Ascending aorta (tissue), 2 donors: ENCODE measurements at regions not wholly inside any gene's neighbourhood (a gene's known extent, or its start where the extent isn't known, plus 50 kb on each side); places are given as distances from the start of the nearest gene placed in this dataset.
"Not testable (repeated sequence)": the region's sequence is repeated elsewhere in the genome, so short reads cannot be mapped to it uniquely, and the experiment has no call there.

ENCODE experiments used
- DNase-seq, 2 donors: peaks; one replicate each; pipeline ENCODE4 v3.0.0-alpha.2; 2019; ENCODE audit warnings: low spot score in 2 of 2
- H3K27ac ChIP-seq, 2 donors: fragments of 200-600 bp; sonication (generic); one replicate each; pipeline ENCODE4 v1.5.1; 2016 to 2017; ENCODE audit warnings: mild to moderate bottlenecking in 1 of 2
- H3K27me3 ChIP-seq: fragments of 200-600 bp; sonication (generic); one replicate; pipeline ENCODE4 v1.5.1; 2017
- H3K36me3 ChIP-seq, 2 donors: fragments of 200-600 bp; sonication (generic); one replicate each; pipeline ENCODE4 v1.5.1; 2016
- H3K4me1 ChIP-seq, 2 donors: fragments of 200-600 bp; sonication (generic); one replicate each; pipeline ENCODE4 v1.5.1; 2016 to 2017; ENCODE audit warnings: mild to moderate bottlenecking in 1 of 2
- H3K4me3 ChIP-seq, 2 donors: fragments of 200-600 bp; sonication (generic); one replicate each; pipeline ENCODE4 v1.5.1; 2016 to 2017; ENCODE audit warnings: mild to moderate bottlenecking in 1 of 2
- H3K9me3 ChIP-seq, 2 donors: fragments of 200-600 bp; sonication (generic); one replicate each; pipeline ENCODE4 v1.5.1; 2016
- intact Hi-C: fragments of 100-400 bp; cut with DNase I; formaldehyde crosslinking; loops from one replicate; pipeline ENCODE4 v1.15.1; 2023
- TF ChIP-seq, protein P1 (sequence below), 3 experiments: fragments of 200-600 bp in 2 of 3; fragments of 450-650 bp in 1 of 3; sonication (generic) in 2 of 3; IDR thresholded peaks; one replicate each; pipeline ENCODE4 v1.5.1; 2016 to 2019; ENCODE audit warnings: antibody characterized with exemption in 3 of 3, mild to moderate bottlenecking in 1 of 3, moderate library complexity in 1 of 3

DNA sequence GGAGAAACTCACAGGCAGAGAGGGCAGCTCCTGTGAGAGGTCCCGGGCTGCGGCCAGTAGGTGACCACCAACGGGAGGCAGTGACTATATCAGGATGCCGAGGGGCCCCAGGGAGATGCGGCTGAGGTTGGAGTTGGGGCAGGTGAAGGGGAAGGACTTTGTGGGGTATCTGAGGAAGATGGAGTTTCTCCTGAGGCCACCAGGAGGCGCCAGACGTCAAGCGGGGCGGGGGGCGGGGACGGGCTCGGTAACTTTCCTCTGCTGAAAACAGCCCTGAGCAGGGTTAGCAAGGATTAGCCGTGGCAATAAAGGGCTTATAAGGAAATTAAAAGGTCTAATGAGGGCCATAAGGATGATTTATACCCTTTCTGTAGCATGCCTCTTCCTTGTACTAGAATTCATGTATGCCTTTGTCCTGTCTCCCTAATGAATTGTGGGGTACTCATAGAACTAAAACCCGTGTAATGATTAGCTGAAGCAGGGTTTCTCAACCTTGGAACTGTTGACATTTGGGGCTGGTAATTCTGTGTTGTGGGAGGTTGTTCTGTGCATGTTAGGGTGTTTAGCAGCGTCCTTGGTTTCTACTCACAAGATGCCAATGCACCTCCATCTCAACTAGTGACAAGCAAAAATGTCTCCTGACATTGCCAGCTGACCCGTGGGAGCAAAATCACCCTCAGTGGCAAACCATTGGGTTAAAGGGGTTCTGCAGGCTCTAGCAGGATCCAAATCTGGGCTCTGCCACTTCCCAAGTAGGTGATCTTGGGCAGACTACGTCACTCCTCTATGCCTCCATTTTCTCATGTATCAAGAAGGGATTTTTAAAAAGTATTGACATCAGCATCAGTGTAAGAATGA, 74.8 kb upstream of the GRIN2A start:
- H3K27ac ChIP-seq: no peak overlapping the region
- intact Hi-C loops: loop anchor here (1.0 to 10.0 kb wide), 4 partner anchors 252 to 660 kb away; partner anchors contain the start of gene EMP2
- TF ChIP-seq, protein P1, sequence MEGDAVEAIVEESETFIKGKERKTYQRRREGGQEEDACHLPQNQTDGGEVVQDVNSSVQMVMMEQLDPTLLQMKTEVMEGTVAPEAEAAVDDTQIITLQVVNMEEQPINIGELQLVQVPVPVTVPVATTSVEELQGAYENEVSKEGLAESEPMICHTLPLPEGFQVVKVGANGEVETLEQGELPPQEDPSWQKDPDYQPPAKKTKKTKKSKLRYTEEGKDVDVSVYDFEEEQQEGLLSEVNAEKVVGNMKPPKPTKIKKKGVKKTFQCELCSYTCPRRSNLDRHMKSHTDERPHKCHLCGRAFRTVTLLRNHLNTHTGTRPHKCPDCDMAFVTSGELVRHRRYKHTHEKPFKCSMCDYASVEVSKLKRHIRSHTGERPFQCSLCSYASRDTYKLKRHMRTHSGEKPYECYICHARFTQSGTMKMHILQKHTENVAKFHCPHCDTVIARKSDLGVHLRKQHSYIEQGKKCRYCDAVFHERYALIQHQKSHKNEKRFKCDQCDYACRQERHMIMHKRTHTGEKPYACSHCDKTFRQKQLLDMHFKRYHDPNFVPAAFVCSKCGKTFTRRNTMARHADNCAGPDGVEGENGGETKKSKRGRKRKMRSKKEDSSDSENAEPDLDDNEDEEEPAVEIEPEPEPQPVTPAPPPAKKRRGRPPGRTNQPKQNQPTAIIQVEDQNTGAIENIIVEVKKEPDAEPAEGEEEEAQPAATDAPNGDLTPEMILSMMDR (IDR thresholded peaks at IDR 0.05): peak; percentile 38 to 85 (median 77)

DNA sequence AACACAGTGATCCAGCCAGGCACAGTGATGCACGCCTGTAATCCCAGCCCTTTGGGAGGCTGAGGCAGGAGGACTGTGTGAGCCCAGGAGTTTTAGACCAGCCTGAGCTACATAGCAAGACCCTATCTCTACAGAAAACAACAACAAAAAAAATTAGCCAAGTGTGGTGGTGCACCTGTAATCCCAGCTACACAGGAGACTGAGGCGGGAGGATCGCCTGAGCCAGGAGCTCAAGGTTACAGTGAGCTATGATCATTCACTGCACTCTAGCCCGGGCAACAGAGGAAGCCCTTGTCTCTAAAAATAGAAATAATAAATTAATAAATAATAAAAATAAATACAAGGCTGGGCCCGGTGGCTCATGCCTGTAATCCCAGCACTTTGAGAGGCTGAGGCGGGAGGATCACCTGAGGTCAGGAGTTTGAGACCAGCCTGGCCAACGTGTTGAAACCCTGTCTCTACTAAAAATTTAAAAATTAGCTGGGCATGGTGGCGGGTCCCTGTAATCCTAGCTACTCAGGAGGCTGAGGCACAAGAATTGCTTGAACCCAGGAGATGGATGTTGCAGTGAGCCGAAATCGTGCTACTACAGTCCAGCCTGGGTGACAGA, 75.5 kb upstream of the GRIN2A start:
- H3K9me3 ChIP-seq, H3K27me3 ChIP-seq, H3K27ac ChIP-seq, H3K4me1 ChIP-seq, H3K4me3 ChIP-seq, DNase-seq, H3K36me3 ChIP-seq: not testable (repeated sequence)
- intact Hi-C loops: loop anchor here (1.0 to 10.0 kb wide), 4 partner anchors 252 to 660 kb away; partner anchors contain the start of gene EMP2

More for the DNA sequence above, 74.8 kb upstream of the GRIN2A start:
- no peaks in the 10 kb centered on the region for H3K9me3 ChIP-seq
- H3K27me3 ChIP-seq: no peaks in the 10 kb centered on the region
- H3K4me1 ChIP-seq: no peaks in the 10 kb centered on the region
- no peaks in the 10 kb centered on the region for H3K36me3 ChIP-seq
- H3K4me3 ChIP-seq: no peak overlapping the region
- no peak for DNase-seq

DNA sequence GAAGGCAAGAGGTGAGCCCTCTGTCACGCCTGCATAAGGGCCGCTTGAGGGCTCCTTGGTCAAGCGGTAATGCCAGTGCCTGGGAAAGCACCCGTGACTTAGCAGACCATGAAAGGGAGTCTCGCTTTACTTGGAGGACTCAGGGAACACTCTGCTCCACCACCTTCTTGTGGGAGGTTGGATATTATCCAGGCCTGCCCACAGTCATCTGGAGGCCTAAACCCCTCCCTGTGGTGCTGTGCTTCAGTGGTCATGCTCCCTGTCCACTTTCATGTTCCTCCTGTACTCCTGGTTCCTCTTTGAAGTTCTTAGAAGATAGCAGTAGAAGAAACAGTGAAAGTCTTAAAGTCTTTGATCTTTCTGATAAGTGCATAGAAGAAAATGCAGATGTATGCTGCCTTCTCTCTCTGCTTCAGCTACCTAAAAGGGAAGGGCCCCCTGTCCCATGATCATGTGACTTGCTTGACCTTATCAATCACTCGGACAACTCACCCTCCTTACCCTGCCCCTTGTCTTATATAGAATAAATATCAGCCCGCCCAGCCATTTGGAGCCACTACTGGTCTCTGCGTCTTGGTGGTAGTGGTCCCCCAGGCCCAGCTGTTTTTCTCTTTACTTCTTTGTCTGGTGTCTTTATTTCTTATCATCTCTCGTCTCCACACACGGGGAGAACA, 76.8 kb upstream of the GRIN2A start:
- DNase-seq, H3K27ac ChIP-seq, H3K4me1 ChIP-seq, H3K4me3 ChIP-seq, H3K36me3 ChIP-seq, H3K9me3 ChIP-seq, H3K27me3 ChIP-seq: not testable (repeated sequence)
- intact Hi-C loops: loop anchor here (5.0 to 10.0 kb wide), 2 partner anchors 326 to 658 kb away; partner anchors contain the start of gene EMP2

DNA sequence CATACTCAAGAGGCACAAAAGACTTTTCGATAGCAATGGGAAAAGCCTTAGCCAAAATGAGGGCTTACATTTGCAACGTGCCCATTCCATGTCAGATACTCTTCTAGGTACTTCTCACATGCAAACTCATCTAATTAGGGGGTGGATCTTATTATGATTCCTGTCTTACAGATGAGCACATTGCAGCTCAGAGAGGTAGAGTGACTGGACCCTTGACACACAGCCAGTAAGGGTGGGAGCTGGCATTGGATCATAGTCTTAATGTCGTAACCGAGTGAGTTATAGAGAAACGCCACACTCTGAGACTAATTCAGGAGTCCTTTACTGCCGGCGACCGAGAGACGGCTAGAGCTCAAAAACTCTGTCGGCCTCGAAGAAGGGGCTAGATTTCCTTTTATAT, 78.8 kb upstream of the GRIN2A start:
- intact Hi-C loops: no loop called here
- H3K9me3 ChIP-seq: no peaks in the 10 kb centered on the region
- H3K4me1 ChIP-seq: no peaks in the 10 kb centered on the region
- no peak overlapping the region for H3K4me3 ChIP-seq
- no peak for DNase-seq
- H3K27me3 ChIP-seq: no peaks in the 10 kb centered on the region
- H3K36me3 ChIP-seq: no peaks in the 10 kb centered on the region
- H3K27ac ChIP-seq: no peak overlapping the region
- TF ChIP-seq, protein P1 (IDR thresholded peaks at IDR 0.05): no peak

DNA sequence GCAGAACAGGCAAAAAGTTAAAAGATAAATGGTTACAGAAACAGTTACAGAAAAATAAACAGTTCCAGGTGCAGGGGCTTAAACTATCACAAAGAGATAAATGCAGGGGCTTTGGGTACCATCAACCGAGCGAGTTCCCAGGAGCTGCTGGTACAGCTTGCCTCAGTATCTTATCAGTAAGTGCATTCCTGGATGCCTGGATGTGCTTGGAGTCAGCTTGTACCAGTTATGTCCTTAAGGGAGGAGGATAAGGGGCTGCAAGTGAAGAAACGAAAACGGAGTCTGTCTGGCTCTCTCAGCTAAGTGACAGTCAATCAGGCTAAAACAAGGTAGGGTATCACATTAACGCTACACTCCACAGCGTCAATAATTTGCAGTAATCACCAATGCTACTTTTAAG, 79.3 kb upstream of the GRIN2A start:
- intact Hi-C loops, H3K4me1 ChIP-seq, H3K36me3 ChIP-seq, H3K4me3 ChIP-seq, H3K9me3 ChIP-seq, DNase-seq, H3K27ac ChIP-seq, H3K27me3 ChIP-seq: not testable (repeated sequence)

DNA sequence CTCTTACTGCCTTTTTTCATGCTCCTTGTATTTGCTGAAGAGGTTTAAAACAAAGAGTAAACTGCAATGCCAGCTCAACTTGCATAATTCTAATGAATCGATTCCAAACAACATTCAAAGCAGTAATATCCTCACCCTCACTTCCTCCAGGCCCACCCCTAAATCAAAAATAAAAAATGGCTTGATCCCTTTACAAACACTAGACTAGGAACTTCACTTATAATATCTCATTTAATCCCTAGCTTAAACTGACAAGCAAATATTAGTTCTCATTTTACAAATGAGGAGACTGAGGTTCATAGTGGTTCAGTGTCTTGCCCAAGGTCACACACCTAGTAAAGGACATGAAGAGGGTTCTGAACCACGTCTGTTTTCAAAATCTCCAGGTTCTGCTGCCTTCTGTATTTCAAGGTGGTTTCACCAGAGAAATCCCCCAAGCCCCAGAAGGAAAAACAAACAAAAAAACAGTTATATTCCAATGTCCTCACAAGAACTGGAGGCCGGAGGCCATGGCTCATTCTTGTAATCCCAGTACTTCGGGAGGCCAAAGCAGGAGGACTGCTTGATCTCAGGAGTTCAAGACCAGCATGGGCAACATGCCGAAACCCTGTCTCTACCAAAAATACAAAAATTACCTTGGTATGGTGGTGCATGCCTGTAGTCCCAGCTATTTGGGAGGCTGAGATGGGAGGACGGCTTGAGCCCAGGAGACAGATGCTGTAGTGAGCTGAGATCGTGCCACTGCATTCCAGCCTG, 80.3 kb upstream of the GRIN2A start:
- Histone ChIP-seq H3K36me3 (no peaks in the 10 kb centered on the region), H3K4me1 (no peaks in the 10 kb centered on the region), H3K4me3 (no peak overlapping the region), H3K27me3 (no peaks in the 10 kb centered on the region), H3K9me3 (no peaks in the 10 kb centered on the region), H3K27ac (no peak overlapping the region)
- no peak for DNase-seq
- TF ChIP-seq, protein P1 (IDR thresholded peaks at IDR 0.05): no peak
- intact Hi-C loops: no loop called here
